Activated CD4-positive, alpha-beta T cell treated with anti-CD3 and anti-CD28 coated beads, Interleukin-2, amount 10 ng/mL, durations not matched to agents 7 days and 5 days (primary cell): ENCODE measurements at regions not wholly inside any gene's neighbourhood (a gene's known extent, or its start where the extent isn't known, plus 50 kb on each side); places are given as distances from the start of the nearest gene placed in this dataset.

Experiments used
- CTCF ChIA-PET: fragments of 350-600 bp; sonication (Branson Sonifier 250); formaldehyde crosslinking; loops from one replicate; lab custom pipeline; 2021; ENCODE audit warnings: antibody characterized with exemption; lab: Charles Lee
- POLR2A ChIA-PET: fragments of 350-600 bp; sonication (Branson Sonifier 250); formaldehyde crosslinking; loops from one replicate; lab custom pipeline; 2021; ENCODE audit warnings: antibody characterized with exemption; lab: Charles Lee
- DNase-seq: peaks from one replicate; pipeline ENCODE4 v3.0.0-alpha.2; 2020
- H3K27ac Mint-ChIP-seq: one replicate; pipeline ENCODE4 v1.8.0; 2021; ENCODE audit warnings: mild to moderate bottlenecking, moderate library complexity, mixed read lengths
- H3K27me3 Mint-ChIP-seq: one replicate; pipeline ENCODE4 v1.8.0; 2021; ENCODE audit warnings: mixed read lengths
- H3K36me3 Mint-ChIP-seq: one replicate; pipeline ENCODE4 v1.8.0; 2021; ENCODE audit warnings: low read depth, mixed read lengths
- H3K4me1 Mint-ChIP-seq: one replicate; pipeline ENCODE4 v1.8.0; 2021; ENCODE audit warnings: mixed read lengths
- H3K4me3 Mint-ChIP-seq: one replicate; pipeline ENCODE4 v1.8.0; 2021; ENCODE audit warnings: mild to moderate bottlenecking, moderate library complexity, mixed read lengths
- H3K9me3 Mint-ChIP-seq: one replicate; pipeline ENCODE4 v1.8.0; 2021; ENCODE audit warnings: mixed read lengths

- Mint-ChIP-seq H3K27ac (no peak overlapping the region), H3K9me3 (no peaks in the 10 kb centered on the region), H3K4me1 (no peaks in the 10 kb centered on the region), H3K36me3 (no peaks in the 10 kb centered on the region), H3K4me3 (no peak overlapping the region), H3K27me3 (no peaks in the 10 kb centered on the region)
- ChIA-PET POLR2A (no interaction called here), CTCF (no interaction called here)
- DNase-seq: no peak
These were observed 325.2 kb downstream of the MFSD1 start for GRCh38 chr3:159127021-159127392.

DNA sequence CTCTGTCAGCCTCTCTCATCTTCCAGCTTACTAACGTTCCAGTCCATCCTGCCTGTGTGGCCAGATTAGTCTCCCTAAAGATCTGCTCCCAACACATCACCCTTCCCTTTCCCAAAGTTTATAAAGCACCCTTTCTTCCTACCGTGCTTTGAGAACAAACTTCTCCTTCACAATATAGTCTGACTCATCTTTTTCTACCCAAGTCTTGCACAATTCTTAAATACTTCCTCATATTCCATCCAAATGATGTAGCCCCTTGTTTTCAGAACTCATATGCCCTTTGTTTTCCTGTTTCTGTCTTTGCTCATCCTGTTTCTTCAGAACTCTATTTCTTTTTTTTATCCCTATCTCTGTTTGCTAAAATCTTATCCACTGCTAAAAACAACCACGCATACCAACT is 326.8 kb downstream of the MFSD1 start:
- POLR2A ChIA-PET: no interaction called here
- no peak overlapping the region for H3K4me3 Mint-ChIP-seq
- CTCF ChIA-PET: no interaction called here
- no peaks in the 10 kb centered on the region for H3K27me3 Mint-ChIP-seq
- H3K9me3 Mint-ChIP-seq: no peaks in the 10 kb centered on the region
- H3K36me3 Mint-ChIP-seq: no peaks in the 10 kb centered on the region
- DNase-seq: no peak
- H3K27ac Mint-ChIP-seq: no peak overlapping the region
- H3K4me1 Mint-ChIP-seq: no peaks in the 10 kb centered on the region

DNA sequence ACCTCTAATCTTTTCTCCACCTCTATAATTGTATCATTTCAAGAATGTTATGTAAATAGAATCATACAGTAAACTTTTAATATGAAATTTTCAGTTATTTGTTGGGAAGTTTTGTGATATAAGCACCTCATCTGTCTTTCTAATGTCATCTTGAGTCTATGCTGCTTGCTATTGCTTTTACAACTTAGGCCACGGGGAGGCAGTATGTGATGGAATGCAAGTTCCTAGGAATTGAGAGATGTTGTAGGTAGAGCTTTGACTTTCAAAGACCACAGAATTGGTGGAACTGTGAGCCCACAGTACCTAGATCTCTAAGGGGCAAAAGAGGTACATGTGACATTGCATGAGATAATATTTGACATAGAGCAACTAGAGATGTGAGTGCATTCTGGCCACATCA is 328.3 kb downstream of the MFSD1 start:
- CTCF ChIA-PET: no interaction called here
- Mint-ChIP-seq H3K27me3 (no peaks in the 10 kb centered on the region), H3K4me3 (no peak overlapping the region), H3K9me3 (no peaks in the 10 kb centered on the region), H3K36me3 (no peaks in the 10 kb centered on the region), H3K27ac (no peak overlapping the region), H3K4me1 (no peaks in the 10 kb centered on the region)
- no peak for DNase-seq
- POLR2A ChIA-PET: no interaction called here

DNA sequence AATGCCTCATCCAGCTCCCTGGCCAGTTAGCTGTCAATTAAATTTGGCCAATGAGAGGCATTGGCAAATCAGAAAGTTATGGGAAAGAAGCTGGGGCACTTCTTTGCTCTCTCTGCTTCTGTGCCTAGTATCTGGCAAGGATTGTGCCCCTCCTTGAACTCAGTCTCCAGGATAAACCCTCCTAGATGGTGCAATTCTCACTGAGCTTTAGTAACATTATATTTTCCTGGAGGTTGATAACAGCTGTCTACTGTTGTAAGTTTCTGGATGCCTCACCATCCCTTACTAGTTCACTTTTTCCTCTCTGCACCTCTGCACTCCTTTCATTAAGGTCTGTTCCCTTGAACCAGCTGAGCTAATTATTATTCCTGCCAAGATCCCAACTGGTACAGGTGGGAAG is 329.5 kb downstream of the MFSD1 start:
- Mint-ChIP-seq H3K4me3 (no peak overlapping the region), H3K4me1 (no peaks in the 10 kb centered on the region), H3K27me3 (no peaks in the 10 kb centered on the region), H3K36me3 (no peaks in the 10 kb centered on the region), H3K9me3 (no peaks in the 10 kb centered on the region), H3K27ac (no peak overlapping the region)
- no peak for DNase-seq
- ChIA-PET POLR2A (no interaction called here), CTCF (no interaction called here)

GRCh38 chr3:159137949-159138348 is 336.1 kb downstream of the MFSD1 start:
- Mint-ChIP-seq H3K4me1 (no peaks in the 10 kb centered on the region), H3K36me3 (no peaks in the 10 kb centered on the region), H3K27ac (no peak overlapping the region), H3K9me3 (no peaks in the 10 kb centered on the region), H3K4me3 (no peak overlapping the region), H3K27me3 (no peaks in the 10 kb centered on the region)
- DNase-seq: no peak
- ChIA-PET POLR2A (no interaction called here), CTCF (no interaction called here)

GRCh38 chr3:159139326-159139725 is 337.5 kb downstream of the MFSD1 start:
- ChIA-PET CTCF (no interaction called here), POLR2A (no interaction called here)
- Mint-ChIP-seq H3K27ac (no peak overlapping the region), H3K4me3 (no peak overlapping the region), H3K9me3 (no peaks in the 10 kb centered on the region), H3K36me3 (no peaks in the 10 kb centered on the region), H3K4me1 (no peaks in the 10 kb centered on the region), H3K27me3 (no peaks in the 10 kb centered on the region)
- no peak for DNase-seq

DNA sequence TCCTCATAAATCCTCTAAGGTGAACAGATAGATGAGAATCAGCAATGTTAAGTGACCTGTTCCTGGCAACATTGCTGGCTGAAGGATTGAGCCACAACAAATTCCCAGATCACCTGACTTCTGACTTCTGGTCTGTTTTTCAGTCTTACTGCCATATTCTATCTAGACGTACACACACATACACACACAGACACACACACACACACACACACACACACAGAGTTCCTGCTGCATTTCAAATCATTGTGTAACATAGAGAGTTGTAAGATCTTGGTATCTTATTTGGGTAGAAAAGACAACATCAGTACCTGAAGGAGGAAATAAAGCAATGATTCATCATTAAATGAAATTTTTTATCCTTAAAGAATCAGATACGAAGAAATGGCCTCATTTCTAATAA is 342.6 kb downstream of the MFSD1 start:
- Mint-ChIP-seq H3K4me1 (no peaks in the 10 kb centered on the region), H3K27me3 (no peaks in the 10 kb centered on the region), H3K27ac (no peak overlapping the region), H3K36me3 (no peaks in the 10 kb centered on the region), H3K9me3 (no peaks in the 10 kb centered on the region), H3K4me3 (no peak overlapping the region)
- ChIA-PET CTCF (no interaction called here), POLR2A (no interaction called here)
- no peak for DNase-seq

DNA sequence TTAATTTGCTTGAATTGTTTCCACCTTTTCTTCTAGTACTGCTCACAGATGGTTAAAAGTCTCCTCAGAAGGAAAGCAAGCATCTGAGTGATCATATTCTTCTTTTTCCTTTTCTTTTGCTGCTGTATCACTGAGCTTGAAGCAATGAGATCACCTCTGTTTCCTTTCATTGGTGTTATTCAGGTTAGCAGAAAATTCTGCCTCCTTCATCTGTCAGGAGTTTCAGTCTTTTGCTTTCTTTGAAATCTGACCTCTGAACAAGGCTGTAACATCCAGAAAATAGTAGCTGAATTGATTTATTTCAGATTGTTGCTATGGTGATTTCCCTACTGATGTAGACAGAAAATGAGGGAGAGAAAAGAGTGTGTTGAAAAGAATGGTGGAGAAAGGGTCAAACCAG is 343.0 kb downstream of the MFSD1 start:
- no peaks in the 10 kb centered on the region for H3K4me1 Mint-ChIP-seq
- no peak overlapping the region for H3K27ac Mint-ChIP-seq
- no peaks in the 10 kb centered on the region for H3K27me3 Mint-ChIP-seq
- H3K36me3 Mint-ChIP-seq: no peaks in the 10 kb centered on the region
- POLR2A ChIA-PET: no interaction called here
- H3K4me3 Mint-ChIP-seq: no peak overlapping the region
- CTCF ChIA-PET: no interaction called here
- DNase-seq: no peak
- H3K9me3 Mint-ChIP-seq: no peaks in the 10 kb centered on the region

- no peaks in the 10 kb centered on the region for H3K9me3 Mint-ChIP-seq
- DNase-seq: no peak
- POLR2A ChIA-PET: no interaction called here
- no peak overlapping the region for H3K27ac Mint-ChIP-seq
- no peaks in the 10 kb centered on the region for H3K36me3 Mint-ChIP-seq
- H3K27me3 Mint-ChIP-seq: no peaks in the 10 kb centered on the region
- CTCF ChIA-PET: no interaction called here
- H3K4me3 Mint-ChIP-seq: no peak overlapping the region
- H3K4me1 Mint-ChIP-seq: no peaks in the 10 kb centered on the region
These were observed 344.5 kb downstream of the MFSD1 start for GRCh38 chr3:159146392-159146791.

DNA sequence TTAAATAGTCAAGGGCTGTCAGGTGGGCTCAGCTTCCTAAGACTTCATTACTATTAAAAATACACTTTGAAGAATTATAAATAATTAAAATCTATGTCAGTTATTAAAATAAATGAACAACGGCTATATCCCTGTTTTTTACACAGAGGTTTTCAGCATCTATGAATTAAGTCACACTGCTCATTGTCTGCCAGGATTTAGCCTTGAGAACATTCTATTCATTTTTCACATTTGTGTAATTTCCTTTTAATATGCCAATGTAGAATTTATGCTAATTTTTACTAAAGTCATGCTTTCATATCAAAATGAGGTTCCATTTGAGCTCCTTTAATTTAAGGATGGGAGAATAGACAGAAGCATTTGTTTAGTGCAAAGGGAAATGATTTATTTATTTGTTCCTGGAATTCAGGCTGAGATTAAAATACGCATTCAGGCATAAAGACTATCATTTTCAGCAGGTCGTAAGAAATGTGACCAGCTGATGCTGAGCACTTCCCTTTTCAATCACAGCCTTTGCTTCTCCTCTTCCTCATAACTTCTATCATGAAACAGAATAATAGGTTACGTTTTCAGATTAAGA is 345.1 kb downstream of the MFSD1 start:
- H3K27me3 Mint-ChIP-seq: no peaks in the 10 kb centered on the region
- no peaks in the 10 kb centered on the region for H3K36me3 Mint-ChIP-seq
- no peak overlapping the region for H3K4me3 Mint-ChIP-seq
- no peaks in the 10 kb centered on the region for H3K4me1 Mint-ChIP-seq
- no peak for DNase-seq
- H3K27ac Mint-ChIP-seq: no peak overlapping the region
- CTCF ChIA-PET: no interaction called here
- POLR2A ChIA-PET: no interaction called here
- H3K9me3 Mint-ChIP-seq: no peaks in the 10 kb centered on the region

- ChIA-PET CTCF (no interaction called here), POLR2A (no interaction called here)
- Mint-ChIP-seq H3K27ac (no peak overlapping the region), H3K4me1 (no peaks in the 10 kb centered on the region), H3K9me3 (no peaks in the 10 kb centered on the region), H3K27me3 (no peaks in the 10 kb centered on the region), H3K36me3 (no peaks in the 10 kb centered on the region), H3K4me3 (no peak overlapping the region)
- no peak for DNase-seq
These were observed 346.0 kb downstream of the MFSD1 start for GRCh38 chr3:159147813-159148212.

GRCh38 chr3:159148466-159148865 is 346.6 kb downstream of the MFSD1 start:
- Mint-ChIP-seq H3K27me3 (no peaks in the 10 kb centered on the region), H3K36me3 (no peaks in the 10 kb centered on the region), H3K4me3 (no peak overlapping the region), H3K27ac (no peak overlapping the region), H3K4me1 (no peaks in the 10 kb centered on the region), H3K9me3 (no peaks in the 10 kb centered on the region)
- DNase-seq: no peak
- ChIA-PET POLR2A (no interaction called here), CTCF (no interaction called here)

DNA sequence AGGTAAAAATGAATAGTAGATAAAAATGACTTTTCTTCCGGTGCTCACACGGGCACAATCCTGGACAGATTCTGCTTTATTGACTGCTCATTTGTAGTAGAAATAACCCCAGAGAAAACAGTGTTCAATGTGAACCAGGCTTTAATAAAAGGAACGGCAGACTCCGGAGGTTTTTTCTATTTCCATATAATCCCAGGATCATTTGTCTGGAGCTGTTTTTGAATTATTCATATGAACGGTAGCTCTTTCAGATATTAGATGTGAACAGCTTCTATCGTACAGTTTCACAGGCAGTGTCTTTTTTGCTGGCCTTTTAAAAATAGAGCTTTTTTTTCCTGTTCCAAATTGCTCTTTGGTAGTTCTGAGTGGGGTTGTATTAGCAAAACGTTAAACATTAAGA is 347.3 kb downstream of the MFSD1 start:
- no peak overlapping the region for H3K27ac Mint-ChIP-seq
- no peak for DNase-seq
- POLR2A ChIA-PET: no interaction called here
- no peak overlapping the region for H3K4me3 Mint-ChIP-seq
- H3K36me3 Mint-ChIP-seq: no peaks in the 10 kb centered on the region
- H3K27me3 Mint-ChIP-seq: no peaks in the 10 kb centered on the region
- no peaks in the 10 kb centered on the region for H3K4me1 Mint-ChIP-seq
- CTCF ChIA-PET: no interaction called here
- H3K9me3 Mint-ChIP-seq: no peaks in the 10 kb centered on the region

DNA sequence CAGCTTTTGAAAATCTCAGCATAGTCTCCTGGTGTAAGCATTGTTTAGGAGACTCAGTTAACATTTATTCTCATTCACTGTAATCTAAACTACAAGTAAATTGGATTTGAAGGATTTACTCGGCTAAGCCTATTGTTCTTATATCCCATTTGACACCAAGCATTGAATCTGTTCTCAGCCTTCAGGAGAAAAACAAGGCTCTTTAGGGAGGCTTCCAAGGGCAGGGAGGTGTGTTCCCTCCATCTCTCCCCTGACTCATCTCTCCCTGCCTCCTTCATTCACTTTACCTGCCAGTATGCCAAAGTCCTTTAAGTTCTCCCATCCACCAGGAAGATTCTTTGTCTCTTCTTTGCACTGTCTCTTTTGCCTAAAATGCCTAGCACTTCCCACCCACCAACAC is 347.8 kb downstream of the MFSD1 start:
- Mint-ChIP-seq H3K36me3 (no peaks in the 10 kb centered on the region), H3K4me3 (no peak overlapping the region), H3K27me3 (no peaks in the 10 kb centered on the region), H3K4me1 (no peaks in the 10 kb centered on the region), H3K9me3 (no peaks in the 10 kb centered on the region), H3K27ac (no peak overlapping the region)
- ChIA-PET CTCF (no interaction called here), POLR2A (no interaction called here)
- DNase-seq: no peak
